Neural crest cell (in vitro differentiated cells): ENCODE measurements at regions not wholly inside any gene's neighbourhood (a gene's known extent, or its start where the extent isn't known, plus 50 kb on each side); places are given as distances from the start of the nearest gene placed in this dataset.

ENCODE experiments used
- DNase-seq: peaks from one replicate; pipeline ENCODE4 v3.0.0; 2021; ENCODE audit warnings: low read depth, mixed read lengths, low spot score
- H3K27ac Mint-ChIP-seq: one replicate; pipeline ENCODE4 v1.8.0; 2021; ENCODE audit warnings: mild to moderate bottlenecking, mixed read lengths; ENCODE audit not compliant: unreplicated experiment
- H3K27me3 Mint-ChIP-seq: 2 replicates; pipeline ENCODE4 v1.8.0; 2021; ENCODE audit warnings: low read depth, mild to moderate bottlenecking, mixed read lengths
- H3K36me3 Mint-ChIP-seq: 2 replicates; pipeline ENCODE4 v1.8.0; 2021; ENCODE audit warnings: low read depth, mild to moderate bottlenecking, mixed read lengths
- H3K4me1 Mint-ChIP-seq: 2 replicates; pipeline ENCODE4 v1.8.0; 2021; ENCODE audit warnings: mixed read lengths
- H3K4me3 Mint-ChIP-seq: one replicate; pipeline ENCODE4 v1.8.0; 2021; ENCODE audit warnings: mild to moderate bottlenecking, mixed read lengths
- H3K9me3 Mint-ChIP-seq: 2 replicates; pipeline ENCODE4 v1.8.0; 2021; ENCODE audit warnings: mixed read lengths
- TF ChIP-seq, protein P1 (sequence below): fragments of 200-600 bp; sonication (generic); conservative IDR thresholded peaks from 2 replicates; pipeline ENCODE4 v1.5.0; 2021; ENCODE audit warnings: antibody characterized with exemption, mild to moderate bottlenecking

DNA sequence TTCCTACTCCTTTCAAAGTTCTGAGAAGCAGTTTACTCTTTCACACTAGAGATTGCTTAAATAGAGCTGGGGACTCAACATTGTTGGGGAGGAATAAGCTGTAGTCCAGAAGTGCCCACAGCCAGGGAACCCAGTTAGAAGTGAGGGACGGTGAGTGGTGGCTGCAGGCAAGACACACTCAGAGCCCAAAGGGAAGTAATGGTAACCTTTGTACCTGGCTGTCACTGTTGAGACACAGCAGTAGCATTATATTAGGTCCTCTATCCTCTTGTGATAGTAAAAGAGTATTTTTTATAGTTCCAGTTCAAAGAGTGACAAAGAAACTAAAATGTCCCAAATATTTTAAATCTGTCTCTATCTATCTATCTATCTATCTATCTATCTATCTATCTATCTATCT is 263.3 kb downstream of the TTC6 start:
- peaks cover 4% of the 10 kb centered on the region for H3K9me3 Mint-ChIP-seq
- H3K4me3 Mint-ChIP-seq = no peak overlapping the region
- no peaks in the 10 kb centered on the region for H3K4me1 Mint-ChIP-seq
- TF ChIP-seq, protein P1, sequence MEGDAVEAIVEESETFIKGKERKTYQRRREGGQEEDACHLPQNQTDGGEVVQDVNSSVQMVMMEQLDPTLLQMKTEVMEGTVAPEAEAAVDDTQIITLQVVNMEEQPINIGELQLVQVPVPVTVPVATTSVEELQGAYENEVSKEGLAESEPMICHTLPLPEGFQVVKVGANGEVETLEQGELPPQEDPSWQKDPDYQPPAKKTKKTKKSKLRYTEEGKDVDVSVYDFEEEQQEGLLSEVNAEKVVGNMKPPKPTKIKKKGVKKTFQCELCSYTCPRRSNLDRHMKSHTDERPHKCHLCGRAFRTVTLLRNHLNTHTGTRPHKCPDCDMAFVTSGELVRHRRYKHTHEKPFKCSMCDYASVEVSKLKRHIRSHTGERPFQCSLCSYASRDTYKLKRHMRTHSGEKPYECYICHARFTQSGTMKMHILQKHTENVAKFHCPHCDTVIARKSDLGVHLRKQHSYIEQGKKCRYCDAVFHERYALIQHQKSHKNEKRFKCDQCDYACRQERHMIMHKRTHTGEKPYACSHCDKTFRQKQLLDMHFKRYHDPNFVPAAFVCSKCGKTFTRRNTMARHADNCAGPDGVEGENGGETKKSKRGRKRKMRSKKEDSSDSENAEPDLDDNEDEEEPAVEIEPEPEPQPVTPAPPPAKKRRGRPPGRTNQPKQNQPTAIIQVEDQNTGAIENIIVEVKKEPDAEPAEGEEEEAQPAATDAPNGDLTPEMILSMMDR = no peak
- H3K27ac Mint-ChIP-seq = no peak overlapping the region
- no peaks in the 10 kb centered on the region for H3K36me3 Mint-ChIP-seq
- DNase-seq = no peak
- H3K27me3 Mint-ChIP-seq = no peaks in the 10 kb centered on the region

DNA sequence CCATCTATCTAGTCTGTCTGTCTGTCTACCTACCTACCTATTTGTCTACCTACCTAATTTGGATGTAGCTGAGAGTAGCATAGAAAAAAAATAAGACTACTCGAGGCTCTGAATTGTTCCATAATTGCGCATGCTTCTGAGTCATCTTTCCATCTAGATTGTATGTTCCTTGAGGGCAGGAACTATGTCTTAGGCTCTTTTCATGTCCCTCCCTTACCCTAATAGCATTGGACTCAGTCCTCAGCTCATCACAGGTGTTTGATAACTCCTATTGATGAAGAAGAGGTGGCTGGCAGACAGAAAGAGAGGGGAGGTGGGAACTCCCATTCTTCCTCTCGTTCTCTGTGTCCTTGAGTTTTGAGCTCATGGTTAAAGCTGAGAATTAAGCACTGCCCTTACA is 263.7 kb downstream of the TTC6 start:
- no peak for DNase-seq
- TF ChIP-seq, protein P1 = no peak
- Mint-ChIP-seq H3K27ac (no peak overlapping the region), H3K36me3 (no peaks in the 10 kb centered on the region), H3K9me3 (peaks cover 4% of the 10 kb centered on the region), H3K27me3 (no peaks in the 10 kb centered on the region), H3K4me3 (no peak overlapping the region), H3K4me1 (no peaks in the 10 kb centered on the region)

DNA sequence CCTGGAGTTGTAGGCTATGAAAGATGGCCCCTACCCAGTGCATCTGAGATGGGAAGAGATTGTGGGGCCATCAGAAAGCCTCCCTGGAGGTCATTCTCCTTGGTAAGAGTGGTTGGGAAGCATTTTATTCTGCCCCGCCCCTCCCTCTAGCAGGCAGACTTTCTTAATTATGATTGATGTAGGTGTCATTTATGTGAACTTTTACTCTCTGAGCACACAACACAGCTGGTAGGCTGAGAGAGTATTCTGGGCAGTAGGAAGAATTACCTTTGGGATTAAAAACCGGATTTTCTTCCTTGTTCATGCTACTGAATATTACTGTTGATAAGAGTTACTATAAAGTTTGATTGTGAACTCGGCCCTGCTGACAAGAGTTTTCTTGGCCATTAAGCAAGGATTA is 266.8 kb downstream of the TTC6 start:
- Mint-ChIP-seq H3K9me3 (peaks cover 4% of the 10 kb centered on the region), H3K36me3 (no peaks in the 10 kb centered on the region), H3K4me3 (no peak overlapping the region), H3K4me1 (no peaks in the 10 kb centered on the region), H3K27ac (no peak overlapping the region), H3K27me3 (no peaks in the 10 kb centered on the region)
- TF ChIP-seq, protein P1 = no peak
- no peak for DNase-seq

DNA sequence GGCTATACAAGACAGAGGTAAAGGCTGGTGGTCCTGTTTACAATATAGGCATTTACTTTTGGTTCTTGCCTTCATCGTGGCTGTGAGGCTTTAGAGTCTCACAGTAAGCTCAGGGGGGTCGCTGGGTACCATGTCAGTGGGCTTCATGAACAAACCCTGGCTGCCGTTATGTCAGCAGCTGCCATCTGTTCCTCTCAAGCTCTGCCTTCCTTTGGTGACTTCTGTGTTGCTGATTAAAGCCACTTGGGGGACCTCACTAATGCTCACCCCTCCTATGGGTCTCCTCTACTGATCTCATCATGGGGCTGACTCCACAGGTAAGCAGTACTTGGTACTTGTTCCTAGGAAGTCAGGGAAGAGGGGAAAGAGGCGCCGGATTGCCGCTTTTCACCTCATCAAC is 268.7 kb downstream of the TTC6 start:
- TF ChIP-seq, protein P1 = no peak
- Mint-ChIP-seq H3K9me3 (peaks cover 4% of the 10 kb centered on the region), H3K27ac (no peak overlapping the region), H3K4me1 (no peaks in the 10 kb centered on the region), H3K36me3 (no peaks in the 10 kb centered on the region), H3K4me3 (no peak overlapping the region), H3K27me3 (no peaks in the 10 kb centered on the region)
- no peak for DNase-seq

DNA sequence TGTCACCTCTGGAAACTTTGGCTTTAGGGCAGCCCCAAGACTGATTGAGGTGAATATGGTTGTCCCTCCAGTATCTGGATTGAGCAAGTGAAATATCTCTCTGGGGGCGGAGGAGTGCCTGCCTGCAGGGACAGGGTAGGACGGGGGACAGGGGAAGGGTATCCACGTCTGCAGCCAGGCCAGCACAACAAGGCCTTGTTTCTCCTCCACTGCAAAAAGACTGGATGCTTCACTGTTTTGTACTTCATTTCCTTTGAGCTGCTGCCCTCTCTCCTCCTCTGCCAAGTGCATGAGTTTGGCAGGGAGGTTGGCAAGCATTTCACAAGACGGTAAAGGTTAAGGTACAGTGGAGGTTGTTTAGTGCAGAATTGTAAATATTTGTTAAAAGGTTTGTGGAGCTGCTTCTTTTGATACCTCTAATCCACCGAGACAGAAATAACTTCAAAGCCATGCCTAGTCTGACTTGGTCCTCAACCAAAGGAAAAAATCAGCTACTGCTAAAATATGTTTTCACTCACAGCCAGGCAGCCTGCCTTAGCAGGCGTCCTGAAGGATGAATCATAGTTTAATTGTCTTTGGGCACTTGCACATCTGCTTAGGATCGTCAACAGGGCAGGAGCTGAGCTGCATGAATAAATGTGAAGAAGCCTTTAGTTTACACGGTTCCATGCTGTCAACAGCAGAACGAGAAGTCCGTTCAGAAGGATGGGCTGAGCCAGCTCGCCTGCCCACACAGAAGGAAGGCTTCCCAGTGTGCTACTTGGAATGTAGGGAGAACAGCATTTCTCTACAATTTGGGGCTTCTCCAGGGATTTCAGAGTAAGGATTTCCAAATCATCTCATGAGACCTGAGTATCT is 269.7 kb downstream of the TTC6 start:
- Mint-ChIP-seq H3K9me3 (peaks cover 4% of the 10 kb centered on the region), H3K27me3 (no peaks in the 10 kb centered on the region), H3K27ac (no peak overlapping the region), H3K4me1 (no peaks in the 10 kb centered on the region), H3K4me3 (no peak overlapping the region), H3K36me3 (no peaks in the 10 kb centered on the region)
- TF ChIP-seq, protein P1 = no peak
- no peak for DNase-seq
